HG03575 (cell line): ENCODE measurements at regions not wholly inside any gene's neighbourhood (a gene's known extent, or its start where the extent isn't known, plus 50 kb on each side); places are given as distances from the start of the nearest gene placed in this dataset.

Experiments
- ATAC-seq: cut with Tn5 transposase; IDR thresholded peaks from one replicate; pipeline ENCODE4 v1.9.1; 2021; ENCODE audit not compliant: unreplicated experiment, insufficient number of reproducible peaks, low FRiP score; ENCODE audit errors: extremely low read depth

DNA sequence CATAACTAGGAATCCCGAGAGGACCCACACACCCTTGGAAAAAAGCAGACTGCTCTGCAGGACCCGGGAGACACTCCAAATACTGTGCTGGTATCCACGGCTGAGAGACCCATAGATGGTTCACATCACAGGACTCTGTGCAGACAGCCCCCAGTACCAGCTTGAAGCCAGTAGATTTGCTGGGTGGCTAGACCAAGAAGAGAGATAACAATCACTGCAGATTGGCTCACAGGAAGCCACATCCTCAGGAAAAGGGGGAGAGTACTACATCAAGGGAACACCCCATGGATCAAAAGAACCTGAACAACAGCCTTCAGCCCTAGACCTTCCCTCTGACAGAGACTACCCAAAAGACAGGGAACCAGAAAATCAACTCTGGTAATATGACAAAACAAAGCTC is 223.8 kb upstream of the LRATD1 start:
- ATAC-seq, result no peak

DNA sequence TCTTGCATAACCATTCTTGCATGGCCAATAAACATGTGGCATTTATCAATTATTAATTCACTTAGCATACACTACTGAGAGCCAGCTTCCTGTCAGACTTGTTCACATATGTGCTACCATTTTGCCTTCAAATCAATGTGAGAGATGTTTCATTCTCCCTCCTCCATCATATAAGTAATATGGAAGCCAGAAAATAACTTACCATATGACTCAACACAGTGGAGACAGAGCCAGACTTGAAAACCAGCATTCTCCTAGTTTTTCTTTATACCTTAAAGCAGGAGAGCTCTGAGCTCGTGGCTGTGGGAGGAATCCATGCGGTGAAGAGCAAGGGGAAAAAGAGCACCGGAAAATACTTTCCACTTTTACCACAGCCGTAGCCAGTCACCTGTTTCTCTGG is 215.0 kb upstream of the LRATD1 start:
- ATAC-seq, result no peak

- ATAC-seq, result no peak
These were observed 214.4 kb upstream of the LRATD1 start for GRCh38 chr2:14418115-14418514.

DNA sequence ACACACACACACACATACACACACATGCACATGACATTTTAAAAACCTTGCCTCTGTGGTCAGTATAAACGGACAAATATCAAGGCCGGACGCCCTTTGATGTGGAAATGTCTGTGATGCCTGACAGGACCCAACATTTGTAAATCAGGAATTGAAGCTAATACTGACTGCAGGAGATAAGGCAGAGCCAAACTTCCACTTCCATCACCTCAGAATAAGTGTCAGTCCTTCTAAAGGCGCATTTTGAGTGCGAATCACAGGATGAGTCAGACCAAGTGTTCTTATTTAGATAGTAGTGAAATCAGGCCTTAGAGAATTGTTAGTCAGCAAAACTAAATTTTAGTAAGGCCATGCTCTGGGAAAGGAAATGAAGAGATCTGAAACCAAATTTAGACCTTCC is 211.7 kb upstream of the LRATD1 start:
- ATAC-seq, result no peak

GRCh38 chr2:14422426-14422825 is 210.1 kb upstream of the LRATD1 start:
- no peak for ATAC-seq

GRCh38 chr2:14423145-14423906 is 209.2 kb upstream of the LRATD1 start:
- ATAC-seq, result no peak

- no peak for ATAC-seq
These were observed 207.8 kb upstream of the LRATD1 start for GRCh38 chr2:14424478-14425390.

DNA sequence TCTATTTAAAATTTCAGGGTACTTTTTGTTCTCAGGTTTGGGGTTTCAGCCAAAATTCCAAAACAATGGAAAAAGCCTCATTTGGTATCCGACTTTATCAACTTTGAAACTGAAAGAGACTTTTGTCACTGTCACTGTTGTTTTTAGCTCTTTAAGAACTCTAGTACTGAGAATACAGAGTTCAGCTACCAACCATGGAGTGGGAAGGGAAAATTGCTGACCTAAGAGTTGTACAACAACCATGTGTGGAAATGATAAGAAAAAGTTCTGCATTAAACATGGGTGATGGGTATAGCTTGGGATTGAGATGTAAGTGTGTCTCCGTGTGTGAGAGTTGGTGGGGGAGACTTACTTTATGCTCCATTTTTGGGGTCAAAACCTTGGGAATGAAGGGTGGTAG is 206.6 kb upstream of the LRATD1 start:
- ATAC-seq, result no peak

GRCh38 chr2:14428056-14428455 is 204.5 kb upstream of the LRATD1 start:
- ATAC-seq, result no peak

- no peak for ATAC-seq
These were observed 198.5 kb upstream of the LRATD1 start for GRCh38 chr2:14433946-14434495.

GRCh38 chr2:14445670-14446069 is 186.8 kb upstream of the LRATD1 start:
- ATAC-seq, result no peak

DNA sequence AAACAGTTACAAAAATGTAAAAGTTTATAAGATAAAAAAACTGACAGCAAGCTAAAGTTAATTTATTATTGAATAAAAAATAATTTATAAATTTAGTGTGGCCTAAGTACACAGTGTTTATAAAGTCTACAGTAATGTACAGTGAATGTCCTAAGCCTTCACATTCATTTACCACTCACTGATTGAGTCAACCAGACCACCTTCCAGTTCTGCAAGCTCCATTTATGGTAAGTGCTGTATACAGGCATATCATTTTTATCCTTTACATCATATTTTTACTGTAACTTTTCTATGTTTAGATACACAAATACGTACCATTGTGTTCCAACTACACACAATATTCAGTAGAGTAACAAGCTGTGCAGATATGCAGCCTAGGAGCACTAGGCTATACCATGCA is 184.2 kb upstream of the LRATD1 start:
- no peak for ATAC-seq

- no peak for ATAC-seq
These were observed 181.2 kb upstream of the LRATD1 start for GRCh38 chr2:14451312-14451711.

- no peak for ATAC-seq
These were observed 178.3 kb upstream of the LRATD1 start for GRCh38 chr2:14454202-14454601.

GRCh38 chr2:14459786-14460325 is 172.7 kb upstream of the LRATD1 start:
- ATAC-seq, result no peak

GRCh38 chr2:14475994-14476393 is 156.5 kb upstream of the LRATD1 start:
- ATAC-seq, result no peak

DNA sequence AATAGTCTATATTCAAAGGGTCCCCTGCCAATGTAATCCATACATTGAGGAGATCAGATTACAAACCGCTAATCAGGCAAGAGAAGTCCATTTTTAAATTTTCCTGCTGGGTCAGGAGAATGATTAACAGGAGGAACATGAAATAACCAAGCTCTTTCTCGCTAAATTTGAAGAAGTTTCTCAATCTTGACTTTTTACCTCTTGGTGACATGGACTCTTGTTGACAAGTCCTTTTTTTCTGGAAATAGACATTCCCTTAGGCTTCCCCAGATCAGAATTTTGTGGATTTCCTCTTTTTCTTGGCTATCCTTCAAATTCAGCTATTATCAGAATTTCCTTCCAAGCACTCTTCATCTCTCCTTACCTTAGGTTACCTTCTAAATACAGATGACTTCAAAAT is 153.0 kb upstream of the LRATD1 start:
- ATAC-seq, result no peak

- no peak for ATAC-seq
These were observed 152.4 kb upstream of the LRATD1 start for GRCh38 chr2:14480120-14480519.

DNA sequence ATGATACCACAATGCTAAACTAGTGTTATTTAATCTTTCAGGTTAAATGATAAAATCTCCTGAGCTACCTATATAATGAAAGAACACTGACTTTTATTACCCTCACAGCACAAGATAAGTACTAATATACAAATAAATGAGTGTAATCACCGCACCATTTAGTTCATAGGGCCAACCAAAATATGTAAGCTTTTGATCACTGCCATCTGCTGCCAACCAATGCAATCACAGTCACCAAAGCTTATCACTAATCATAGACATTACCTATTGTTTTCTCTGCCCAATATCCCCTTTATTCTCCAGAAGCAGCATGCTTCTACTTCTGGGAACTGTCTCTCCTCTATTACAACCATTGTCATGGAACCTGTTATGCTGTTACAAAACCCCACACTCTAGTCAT is 151.6 kb upstream of the LRATD1 start:
- no peak for ATAC-seq
